GM21717 (cell line): ENCODE measurements at regions not wholly inside any gene's neighbourhood (a gene's known extent, or its start where the extent isn't known, plus 50 kb on each side); places are given as distances from the start of the nearest gene placed in this dataset.
A peak's percentile ranks its signal among the peaks of the same experiment; 100 is the strongest.

Source experiments
- ATAC-seq: cut with Tn5 transposase; IDR thresholded peaks from one replicate; pipeline ENCODE4 v1.9.1; 2021; ENCODE audit warnings: mild to moderate bottlenecking, moderate library complexity; ENCODE audit not compliant: unreplicated experiment

GRCh38 chr10:55280696-55281095 is 479.7 kb upstream of the PCDH15 start:
- ATAC-seq, result no peak

GRCh38 chr10:55277549-55277948 is 476.5 kb upstream of the PCDH15 start:
- no peak for ATAC-seq

- ATAC-seq, result no peak
Observed at GRCh38 chr10:55274367-55274766, 473.3 kb upstream of the PCDH15 start.

- no peak for ATAC-seq
Observed at GRCh38 chr10:55273946-55274345, 472.9 kb upstream of the PCDH15 start.

DNA sequence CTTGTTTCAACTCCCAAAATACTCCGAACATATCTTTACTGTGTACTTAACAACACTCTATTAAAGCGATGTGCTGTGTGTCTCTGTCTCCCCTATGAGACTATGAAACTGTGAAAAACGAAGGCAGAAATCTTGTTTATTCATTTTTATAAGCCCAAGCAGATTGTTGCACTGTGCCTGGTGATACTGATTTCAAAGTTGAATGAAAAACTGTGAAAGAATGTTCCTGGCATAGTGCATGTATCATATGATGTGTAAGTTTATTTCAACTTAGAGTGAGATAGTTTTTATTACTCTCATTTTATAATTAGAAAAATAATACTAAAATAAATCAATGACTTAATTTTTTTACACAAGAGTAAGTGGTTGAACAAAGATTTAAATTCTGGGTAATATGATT is 471.9 kb upstream of the PCDH15 start:
- ATAC-seq, result no peak

DNA sequence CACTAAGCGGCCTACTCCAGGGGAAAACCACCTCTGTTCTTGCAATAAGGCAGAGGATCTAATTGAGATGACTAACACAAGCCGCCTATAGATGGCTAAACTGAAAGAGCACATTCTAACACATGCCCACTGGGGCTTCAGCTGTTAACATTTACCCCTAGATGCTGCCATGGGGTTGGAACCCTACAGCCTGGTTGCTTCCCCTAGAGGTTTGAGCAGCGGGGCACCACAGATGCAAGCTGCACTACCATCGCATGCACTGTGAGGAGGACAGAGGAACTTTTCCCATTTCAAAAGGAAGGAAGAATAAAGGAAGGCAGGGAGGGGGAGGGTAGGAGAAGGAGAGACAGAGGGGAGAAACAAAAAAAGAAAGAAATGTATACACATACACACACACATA is 465.8 kb upstream of the PCDH15 start:
- ATAC-seq, result no peak

DNA sequence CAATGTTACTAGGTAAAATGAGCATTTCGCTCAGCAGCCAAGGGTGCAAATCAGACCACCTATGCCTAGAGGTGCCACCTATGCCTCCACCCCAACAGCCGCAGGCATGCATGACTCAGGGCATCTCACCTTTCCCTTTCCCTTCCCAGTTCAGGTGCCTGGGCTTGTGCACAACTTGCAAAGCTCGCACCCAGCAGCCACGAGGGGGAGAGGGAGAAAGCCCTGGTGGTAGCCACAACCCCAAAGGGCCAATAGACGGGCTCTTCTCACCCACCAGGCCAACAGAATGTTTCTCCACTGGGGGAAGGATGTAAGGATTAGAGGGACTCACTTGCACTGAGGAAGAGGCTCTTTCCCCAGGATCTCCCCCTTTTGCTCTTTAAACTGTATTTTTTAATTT is 462.3 kb upstream of the PCDH15 start:
- ATAC-seq, result no peak

DNA sequence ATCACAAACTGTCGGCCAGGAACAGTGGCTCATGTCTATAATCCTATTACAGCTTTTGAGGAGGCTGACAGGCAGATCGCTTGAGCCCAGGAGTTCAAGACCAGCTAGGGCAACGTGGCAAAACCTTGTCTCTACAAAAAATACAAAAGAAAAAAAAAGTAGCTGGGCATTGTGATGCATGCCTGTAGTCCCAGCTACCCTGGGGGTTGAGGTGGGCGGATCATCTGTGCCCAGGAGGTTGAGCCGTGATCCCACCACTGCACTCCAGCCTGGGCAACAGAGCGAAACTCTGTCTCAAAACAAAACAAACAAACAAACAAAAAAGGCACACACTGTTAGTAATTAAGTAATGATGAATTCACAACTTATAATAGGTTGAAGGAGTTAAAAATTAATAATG is 441.5 kb upstream of the PCDH15 start:
- no peak for ATAC-seq

GRCh38 chr10:55237462-55237861 is 436.4 kb upstream of the PCDH15 start:
- no peak for ATAC-seq

- peak; percentile 99 for ATAC-seq
Observed at GRCh38 chr10:55233505-55233904, 432.5 kb upstream of the PCDH15 start.

- ATAC-seq, result peak; percentile 58
Observed at GRCh38 chr10:55233090-55233489, 432.1 kb upstream of the PCDH15 start.

DNA sequence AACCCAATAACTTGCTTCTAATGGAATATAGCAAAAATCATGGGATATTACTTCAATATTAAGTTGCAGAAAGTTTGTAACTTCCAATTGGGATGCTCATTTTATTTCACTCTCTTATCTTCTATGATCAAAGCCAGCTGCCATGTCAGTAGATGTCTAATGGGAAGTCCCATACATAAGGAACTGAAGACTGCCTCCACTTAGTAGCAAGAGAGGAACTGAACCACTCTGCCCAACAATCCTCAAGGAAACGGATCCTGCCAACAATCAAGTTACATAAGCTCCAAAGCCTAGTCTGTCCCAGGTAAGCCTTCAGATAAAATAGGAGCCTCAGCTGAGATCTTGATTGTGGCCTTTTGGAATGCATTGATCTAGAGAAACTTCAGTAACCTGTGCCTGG is 431.5 kb upstream of the PCDH15 start:
- no peak for ATAC-seq

- no peak for ATAC-seq
Observed at GRCh38 chr10:55227967-55228366, 426.9 kb upstream of the PCDH15 start.

DNA sequence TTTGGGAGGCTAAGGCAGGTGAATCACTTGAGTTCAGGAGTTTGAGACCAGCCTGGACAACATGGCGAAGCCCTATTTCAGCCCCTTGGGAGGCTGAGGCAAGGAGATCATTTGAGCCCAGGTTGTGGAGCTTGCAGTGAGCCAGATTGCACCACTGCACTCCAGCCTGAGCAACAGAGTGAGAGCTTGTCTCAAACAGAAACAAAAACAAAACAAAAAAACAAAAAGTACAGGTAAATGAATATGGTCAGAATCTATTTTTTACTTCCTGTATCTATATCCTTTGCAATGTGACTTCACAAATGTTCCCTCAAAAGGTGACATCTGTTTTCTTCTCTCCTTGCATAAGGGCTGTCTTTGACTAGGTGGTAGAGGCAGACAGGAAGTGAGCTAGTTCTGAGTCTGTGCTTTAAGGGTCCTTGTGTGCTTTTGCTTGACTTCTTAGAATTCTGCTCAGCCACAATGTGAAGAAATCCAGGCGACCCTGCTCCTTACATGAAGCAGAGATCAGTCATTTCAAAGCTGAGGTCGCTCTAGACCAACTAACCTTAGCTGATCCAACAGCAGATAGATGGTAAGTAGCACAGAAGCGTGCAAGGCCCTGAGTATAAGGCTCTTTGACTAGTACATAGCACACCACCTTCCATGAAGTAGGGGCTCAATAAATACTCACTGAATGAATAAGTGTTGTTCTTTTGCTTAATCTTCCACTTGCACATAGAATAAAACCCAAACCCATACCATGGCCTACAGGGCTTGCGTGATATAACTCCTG is 423.2 kb upstream of the PCDH15 start:
- ATAC-seq, result peak; percentile 80

DNA sequence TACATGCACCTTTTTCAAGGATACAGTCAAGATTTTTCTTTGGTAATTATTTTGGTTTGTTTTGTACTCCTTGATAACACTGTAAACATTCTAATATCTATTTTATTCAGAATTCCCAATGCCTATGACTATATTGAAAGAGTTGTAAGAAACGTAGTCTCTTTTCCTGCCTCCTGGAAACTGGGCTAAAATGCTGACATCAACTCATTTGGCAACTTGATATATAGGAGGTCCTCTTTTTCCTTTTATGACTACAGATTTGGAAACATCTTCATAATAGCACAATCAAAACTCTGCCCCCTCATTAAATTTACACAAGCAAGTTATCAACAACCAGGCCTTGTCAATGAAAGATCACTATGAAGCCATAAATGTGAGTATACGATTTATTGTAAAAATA is 422.3 kb upstream of the PCDH15 start:
- no peak for ATAC-seq

GRCh38 chr10:55220975-55221374 is 419.9 kb upstream of the PCDH15 start:
- ATAC-seq, result no peak

DNA sequence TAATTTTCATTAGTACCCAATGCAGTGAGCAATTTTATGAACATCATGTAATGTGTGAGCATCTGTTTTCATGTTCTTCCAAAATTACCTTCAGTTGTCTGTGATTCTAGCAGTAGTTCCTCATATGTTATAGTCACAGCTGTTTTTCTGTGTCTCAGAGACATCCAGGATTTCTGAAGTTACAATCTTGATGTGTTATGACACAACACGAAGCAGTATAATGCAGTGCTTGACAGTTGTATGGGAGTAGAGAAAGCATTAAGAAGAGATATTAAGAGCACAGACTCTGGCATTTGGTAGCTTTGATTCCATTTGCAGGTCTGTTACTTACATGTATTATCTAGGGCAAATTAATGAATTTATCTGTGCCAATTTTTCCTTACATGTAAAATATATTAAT is 414.7 kb upstream of the PCDH15 start:
- no peak for ATAC-seq

- ATAC-seq, result no peak
Observed at GRCh38 chr10:55214608-55215007, 413.6 kb upstream of the PCDH15 start.

DNA sequence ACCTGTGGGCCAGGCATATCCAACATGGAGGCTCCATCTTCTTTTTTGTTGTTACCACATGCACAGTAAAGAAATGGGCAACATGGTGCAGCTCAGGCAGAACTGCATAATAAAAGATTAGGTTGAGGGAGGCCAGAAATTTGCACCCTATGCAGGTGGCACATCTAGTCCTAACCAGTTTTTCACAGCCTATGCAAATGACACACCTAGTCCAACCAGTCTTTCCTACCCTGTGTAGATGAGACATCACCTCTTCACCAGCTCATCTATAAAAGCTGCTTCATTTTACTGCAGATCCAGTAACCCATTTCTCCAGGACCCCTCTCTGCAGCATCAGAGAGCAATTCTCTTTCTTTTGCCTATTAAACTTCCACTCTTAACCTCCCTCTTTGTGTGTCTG is 411.0 kb upstream of the PCDH15 start:
- ATAC-seq, result no peak

- ATAC-seq, result no peak
Observed at GRCh38 chr10:55203874-55204273, 402.8 kb upstream of the PCDH15 start.

- ATAC-seq, result peak; percentile 71
Observed at GRCh38 chr10:55203319-55203718, 402.3 kb upstream of the PCDH15 start.

DNA sequence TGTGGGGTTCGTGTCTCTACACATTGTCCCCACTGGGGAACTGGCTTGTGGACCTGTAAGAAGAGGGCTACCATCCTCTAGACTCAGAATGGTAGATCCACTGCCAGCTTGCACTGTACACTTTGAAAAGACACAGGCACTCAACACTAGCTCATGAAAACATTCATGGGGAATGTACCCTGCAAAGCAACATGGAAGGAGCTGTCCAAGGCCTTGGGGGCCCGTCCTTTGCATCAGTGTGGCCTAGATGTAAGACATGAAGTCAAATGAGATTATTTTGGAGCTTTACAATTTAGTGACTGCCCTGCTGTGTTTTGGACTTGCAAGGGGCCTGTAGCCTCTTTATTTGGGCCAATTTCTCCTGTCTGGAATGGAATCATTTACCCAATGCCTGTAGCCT is 399.0 kb upstream of the PCDH15 start:
- no peak for ATAC-seq

- ATAC-seq, result no peak
Observed at GRCh38 chr10:55191236-55191860, 390.3 kb upstream of the PCDH15 start.
